Astrocyte (in vitro differentiated cells and primary cell): ENCODE measurements at regions not wholly inside any gene's neighbourhood (a gene's known extent, or its start where the extent isn't known, plus 50 kb on each side); places are given as distances from the start of the nearest gene placed in this dataset.

ENCODE experiments used
- DNase-seq: peaks from one replicate; pipeline ENCODE4 v3.0.0-alpha.2; 2010; ENCODE audit warnings: low read depth
- FAIRE-seq: peaks from 2 replicates; lab custom pipeline; 2011; peaks lifted over from hg19 to GRCh38; lab: Jason Lieb, UNC
- H2AFZ ChIP-seq: 2 replicates; pipeline ENCODE4 v1.6.0; 2012; ENCODE audit warnings: low read depth, low read length, inconsistent platforms
- H3K27ac ChIP-seq: 2 replicates; pipeline ENCODE4 v1.5.1; 2011; ENCODE audit warnings: low read depth, low read length, inconsistent platforms
- H3K27me3 ChIP-seq: 2 replicates; pipeline ENCODE4 v1.6.0; 2011; ENCODE audit warnings: low read length, inconsistent platforms; ENCODE audit not compliant: insufficient read depth
- H3K36me3 ChIP-seq: 2 replicates; pipeline ENCODE4 v1.5.1; 2011; ENCODE audit warnings: low read length, inconsistent platforms; ENCODE audit not compliant: insufficient read depth
- H3K4me1 ChIP-seq: 2 replicates; pipeline ENCODE4 v1.5.1; 2011; ENCODE audit warnings: low read length, inconsistent platforms; ENCODE audit not compliant: insufficient read depth
- H3K4me2 ChIP-seq: 2 replicates; pipeline ENCODE4 v1.6.0; 2012; ENCODE audit warnings: low read length, inconsistent platforms
- H3K4me3 ChIP-seq: 2 replicates; pipeline ENCODE4 v1.5.1; 2011; ENCODE audit warnings: low read depth, mild to moderate bottlenecking, low read length, inconsistent platforms; ENCODE audit not compliant: insufficient read depth
- H3K79me2 ChIP-seq: 2 replicates; pipeline ENCODE4 v1.6.0; 2012; ENCODE audit warnings: mild to moderate bottlenecking, low read length, inconsistent platforms; ENCODE audit not compliant: insufficient read depth
- H3K9ac ChIP-seq: 2 replicates; pipeline ENCODE4 v1.6.0; 2012; ENCODE audit warnings: mild to moderate bottlenecking, low read length, inconsistent platforms
- H3K9me3 ChIP-seq: 2 replicates; pipeline ENCODE4 v1.5.1; 2012; ENCODE audit warnings: low read depth, mild to moderate bottlenecking, low read length, inconsistent platforms; ENCODE audit not compliant: insufficient read depth
- H4K20me1 ChIP-seq: 2 replicates; pipeline ENCODE4 v1.6.0; 2012; ENCODE audit warnings: low read length, inconsistent platforms; ENCODE audit not compliant: insufficient read depth
- H3K27ac Mint-ChIP-seq: one replicate; pipeline ENCODE4 v1.8.0; 2021; ENCODE audit warnings: mild to moderate bottlenecking, mixed read lengths; ENCODE audit not compliant: unreplicated experiment
- H3K27me3 Mint-ChIP-seq: one replicate; pipeline ENCODE4 v1.8.0; 2021; ENCODE audit warnings: low read depth, mixed read lengths; ENCODE audit not compliant: unreplicated experiment
- H3K36me3 Mint-ChIP-seq: one replicate; pipeline ENCODE4 v1.8.0; 2021; ENCODE audit warnings: low read depth, mixed read lengths; ENCODE audit not compliant: unreplicated experiment
- H3K4me1 Mint-ChIP-seq: one replicate; pipeline ENCODE4 v1.8.0; 2021; ENCODE audit warnings: low read depth, mixed read lengths; ENCODE audit not compliant: unreplicated experiment
- H3K4me3 Mint-ChIP-seq: one replicate; pipeline ENCODE4 v1.8.0; 2021; ENCODE audit warnings: mild to moderate bottlenecking, moderate library complexity, mixed read lengths; ENCODE audit not compliant: unreplicated experiment
- H3K9me3 Mint-ChIP-seq: one replicate; pipeline ENCODE4 v1.8.0; 2021; ENCODE audit warnings: mild to moderate bottlenecking, mixed read lengths; ENCODE audit not compliant: unreplicated experiment
- CTCF ChIP-seq: IDR thresholded peaks from 2 replicates; pipeline ENCODE4 v1.5.1; 2011; ENCODE audit warnings: low read depth, mild to moderate bottlenecking, inconsistent platforms, low read length, moderate library complexity; ENCODE audit not compliant: insufficient read depth
- EZH2 ChIP-seq: IDR thresholded peaks from 2 replicates; pipeline ENCODE4 v1.6.1; 2012; ENCODE audit warnings: mild to moderate bottlenecking, low read length, inconsistent platforms; ENCODE audit not compliant: insufficient read depth

- H3K36me3 ChIP-seq: no peaks in the 10 kb centered on the region
- TF ChIP-seq EZH2 (no peak), CTCF (no peak)
- DNase-seq (no peak), FAIRE-seq (no peak)
- H3K27me3 ChIP-seq: no peaks in the 10 kb centered on the region
- H3K9ac ChIP-seq: no peak overlapping the region
- no peak overlapping the region for H3K27ac ChIP-seq
- H3K79me2 ChIP-seq: no peaks in the 10 kb centered on the region
- H3K9me3 ChIP-seq: no peaks in the 10 kb centered on the region
- Mint-ChIP-seq H3K4me1 (no peaks in the 10 kb centered on the region), H3K4me3 (no peak overlapping the region), H3K27me3 (peaks cover 21% of the 10 kb centered on the region), H3K9me3 (peaks cover 2% of the 10 kb centered on the region), H3K27ac (no peak overlapping the region), H3K36me3 (no peaks in the 10 kb centered on the region)
- H3K4me1 ChIP-seq: no peaks in the 10 kb centered on the region
- no peaks in the 10 kb centered on the region for H4K20me1 ChIP-seq
- H3K4me3 ChIP-seq: no peak overlapping the region
- H3K4me2 ChIP-seq: no peak overlapping the region
- H2AFZ ChIP-seq: no peak overlapping the region
These were observed 253.7 kb upstream of the PFKP start for GRCh38 chr10:2813693-2814092.

- H3K27me3 Mint-ChIP-seq: peaks cover 21% of the 10 kb centered on the region
- Histone ChIP-seq H3K27me3 (no peaks in the 10 kb centered on the region), H3K36me3 (no peaks in the 10 kb centered on the region), H2AFZ (no peak overlapping the region), H4K20me1 (no peaks in the 10 kb centered on the region), H3K4me2 (no peak overlapping the region), H3K27ac (no peak overlapping the region), H3K4me3 (no peak overlapping the region), H3K9ac (no peak overlapping the region), H3K79me2 (no peaks in the 10 kb centered on the region), H3K4me1 (no peaks in the 10 kb centered on the region), H3K9me3 (no peaks in the 10 kb centered on the region)
- no peak overlapping the region for H3K4me3 Mint-ChIP-seq
- H3K36me3 Mint-ChIP-seq: no peaks in the 10 kb centered on the region
- FAIRE-seq (no peak), DNase-seq (no peak)
- no peak overlapping the region for H3K27ac Mint-ChIP-seq
- H3K9me3 Mint-ChIP-seq: peaks cover 2% of the 10 kb centered on the region
- no peak for TF ChIP-seq EZH2
- no peaks in the 10 kb centered on the region for H3K4me1 Mint-ChIP-seq
These were observed 254.1 kb upstream of the PFKP start for GRCh38 chr10:2813286-2813685.

DNA sequence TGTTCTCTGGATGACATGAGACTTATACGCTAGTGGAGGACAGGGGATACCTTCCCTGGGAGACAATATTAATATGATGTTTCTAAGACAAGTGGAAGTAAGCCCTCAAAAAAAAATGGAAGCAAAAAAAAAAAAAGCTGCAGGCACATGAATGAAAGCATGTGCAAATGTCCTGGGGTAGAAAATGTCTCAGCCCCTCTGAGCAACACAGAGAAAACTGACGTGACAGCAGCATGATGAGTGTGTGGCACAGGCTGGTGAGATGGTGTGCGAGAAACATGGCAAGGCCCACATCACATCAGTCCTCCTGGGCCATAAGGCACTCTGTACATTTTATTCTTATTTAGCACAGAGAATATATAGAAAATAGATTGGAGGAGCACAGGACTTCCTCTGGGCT is 254.7 kb upstream of the PFKP start:
- Mint-ChIP-seq H3K4me3 (no peak overlapping the region), H3K9me3 (peaks cover 2% of the 10 kb centered on the region), H3K27ac (no peak overlapping the region), H3K36me3 (no peaks in the 10 kb centered on the region), H3K27me3 (peaks cover 21% of the 10 kb centered on the region), H3K4me1 (no peaks in the 10 kb centered on the region)
- Histone ChIP-seq H3K27ac (no peak overlapping the region), H2AFZ (no peak overlapping the region), H4K20me1 (no peaks in the 10 kb centered on the region), H3K9ac (no peak overlapping the region), H3K27me3 (no peaks in the 10 kb centered on the region), H3K4me2 (no peak overlapping the region), H3K4me1 (no peaks in the 10 kb centered on the region), H3K4me3 (no peak overlapping the region), H3K36me3 (no peaks in the 10 kb centered on the region), H3K9me3 (no peaks in the 10 kb centered on the region), H3K79me2 (no peaks in the 10 kb centered on the region)
- no peak for TF ChIP-seq EZH2
- TF ChIP-seq CTCF: no peak
- DNase-seq (no peak), FAIRE-seq (no peak)
